HK-2 (cell line): ENCODE measurements at regions not wholly inside any gene's neighbourhood (a gene's known extent, or its start where the extent isn't known, plus 50 kb on each side); places are given as distances from the start of the nearest gene placed in this dataset.

Experiments used
- DNase-seq: peaks from one replicate; pipeline ENCODE4 v3.0.0-alpha.2; 2018; ENCODE audit not compliant: unreplicated experiment

GRCh38 chr12:39125566-39125965, 220.2 kb upstream of the CPNE8 start:
- no peak for DNase-seq

- DNase-seq = no peak
Observed at GRCh38 chr12:39124768-39125167, 219.4 kb upstream of the CPNE8 start.

- no peak for DNase-seq
Observed at GRCh38 chr12:39123580-39124253, 218.3 kb upstream of the CPNE8 start.

GRCh38 chr12:39122562-39123204, 217.3 kb upstream of the CPNE8 start:
- DNase-seq = no peak

GRCh38 chr12:39116861-39117260, 211.5 kb upstream of the CPNE8 start:
- DNase-seq = no peak

- DNase-seq = no peak
Observed at GRCh38 chr12:39112064-39112463, 206.7 kb upstream of the CPNE8 start.

- no peak for DNase-seq
Observed at GRCh38 chr12:39105111-39105510, 199.7 kb upstream of the CPNE8 start.

GRCh38 chr12:39103552-39104165, 198.3 kb upstream of the CPNE8 start:
- DNase-seq = peak; percentile 8

GRCh38 chr12:39102474-39103209, 197.3 kb upstream of the CPNE8 start:
- DNase-seq = peak; percentile 3

- no peak for DNase-seq
Observed at GRCh38 chr12:39095636-39096330, 190.4 kb upstream of the CPNE8 start.

GRCh38 chr12:39081910-39082309, 176.5 kb upstream of the CPNE8 start:
- DNase-seq = no peak

GRCh38 chr12:39077226-39077625, 171.8 kb upstream of the CPNE8 start:
- DNase-seq = no peak

GRCh38 chr12:39074063-39074462, 168.7 kb upstream of the CPNE8 start:
- DNase-seq = no peak

GRCh38 chr12:39072658-39073057, 167.3 kb upstream of the CPNE8 start:
- DNase-seq = no peak

GRCh38 chr12:39071611-39072010, 166.2 kb upstream of the CPNE8 start:
- no peak for DNase-seq

- no peak for DNase-seq
Observed at GRCh38 chr12:39070775-39071174, 165.4 kb upstream of the CPNE8 start.

- DNase-seq = no peak
Observed at GRCh38 chr12:39065455-39065854, 160.1 kb upstream of the CPNE8 start.

GRCh38 chr12:39064708-39065107, 159.3 kb upstream of the CPNE8 start:
- no peak for DNase-seq

- no peak for DNase-seq
Observed at GRCh38 chr12:39062266-39062996, 157.0 kb upstream of the CPNE8 start.

- DNase-seq = no peak
Observed at GRCh38 chr12:39061576-39061975, 156.2 kb upstream of the CPNE8 start.

- DNase-seq = no peak
Observed at GRCh38 chr12:39048395-39048794, 143.0 kb upstream of the CPNE8 start.
